K562 (cell line): ENCODE measurements at regions not wholly inside any gene's neighbourhood (a gene's known extent, or its start where the extent isn't known, plus 50 kb on each side); places are given as distances from the start of the nearest gene placed in this dataset.

ENCODE experiments used
- BRD4 ChIP-seq: fragments of 200-600 bp; sonication (generic); IDR thresholded peaks from 2 replicates; pipeline ENCODE4 v1.6.1; 2017; ENCODE audit warnings: inconsistent platforms
- DDX20 ChIP-seq: fragments of 450-650 bp; IDR thresholded peaks from 2 replicates; pipeline ENCODE4 v1.6.1; 2016; ENCODE audit warnings: missing genetic modification characterization, low read depth, mild to moderate bottlenecking, missing compliant biosample characterization, moderate library complexity
- E2F3 ChIP-seq: fragments of 250-450 bp; sonication (Bioruptor Pico); IDR thresholded peaks from 2 replicates; pipeline ENCODE4 v1.4.0; 2020; ENCODE audit warnings: mild to moderate bottlenecking
- ELF1 ChIP-seq: fragments of 200-800 bp; sonication (Bioruptor generic); IDR thresholded peaks from 2 replicates; pipeline ENCODE4 v1.6.1; 2016; ENCODE audit warnings: missing genetic modification characterization, missing compliant biosample characterization
- ELK3 ChIP-seq: fragments of 450-650 bp; formaldehyde crosslinking; IDR thresholded peaks from 2 replicates; pipeline ENCODE4 v1.4.0; 2020; ENCODE audit warnings: mild to moderate bottlenecking
- GABPB2 ChIP-seq: fragments of 250-450 bp; sonication (Bioruptor Pico); conservative IDR thresholded peaks from 2 replicates; pipeline ENCODE4 v1.5.1; 2021; ENCODE audit warnings: mild to moderate bottlenecking
- HCFC1 ChIP-seq: IDR thresholded peaks from 2 replicates; pipeline ENCODE4 v1.6.1; 2012; ENCODE audit warnings: low read depth, low read length, improper control_type of control experiment
- HDGF ChIP-seq: fragments of 450-650 bp; IDR thresholded peaks from 2 replicates; pipeline ENCODE4 v1.6.1; 2016
- HEY1 ChIP-seq: fragments of 250-450 bp; sonication (Bioruptor Pico); IDR thresholded peaks from 2 replicates; pipeline ENCODE4 v1.5.0; 2020; ENCODE audit warnings: mild to moderate bottlenecking, moderate library complexity, borderline replicate concordance
- KAT2B ChIP-seq: IDR thresholded peaks from one replicate; pipeline ENCODE4 v1.6.1; 2012; ENCODE audit warnings: low read depth, mild to moderate bottlenecking, control low read depth, inconsistent platforms, low read length, moderate library complexity
- MBD1 ChIP-seq: fragments of 250-450 bp; sonication (Bioruptor Pico); IDR thresholded peaks from 2 replicates; pipeline ENCODE4 v1.8.0; 2022; ENCODE audit warnings: inconsistent platforms
- PML ChIP-seq: IDR thresholded peaks from 2 replicates; pipeline ENCODE4 v1.6.1; 2012; ENCODE audit warnings: low read length, inconsistent platforms
- RFX1 ChIP-seq: fragments of 450-650 bp; IDR thresholded peaks from 2 replicates; pipeline ENCODE4 v1.6.1; 2016; ENCODE audit warnings: mild to moderate bottlenecking, moderate library complexity
- SMARCA4 ChIP-seq: fragments of 450-650 bp; IDR thresholded peaks from 2 replicates; pipeline ENCODE4 v1.6.1; 2016
- SPI1 ChIP-seq: IDR thresholded peaks from 2 replicates; pipeline ENCODE4 v1.6.1; 2011; ENCODE audit warnings: low read depth, low read length, control low read depth, borderline replicate concordance
- THRA ChIP-seq: fragments of 450-650 bp; IDR thresholded peaks from 2 replicates; pipeline ENCODE4 v1.6.1; 2017; ENCODE audit warnings: mild to moderate bottlenecking, moderate library complexity
- XRCC4 ChIP-seq: IDR thresholded peaks from one replicate; pipeline ENCODE4 v1.6.1; 2011; ENCODE audit not compliant: insufficient read depth, insufficient read length; ENCODE audit errors: extremely low read depth
- YBX1 ChIP-seq: fragments of 450-650 bp; IDR thresholded peaks from 2 replicates; pipeline ENCODE4 v1.7.1; 2016; ENCODE audit warnings: mild to moderate bottlenecking
- ZFP30 ChIP-seq: fragments of 250-450 bp; sonication (Bioruptor Pico); IDR thresholded peaks from 2 replicates; pipeline ENCODE4 v1.8.0; 2022; ENCODE audit warnings: moderate library complexity, mild to moderate bottlenecking, inconsistent platforms, borderline replicate concordance
- ZNF143 ChIP-seq: sonication (generic); formaldehyde crosslinking; IDR thresholded peaks from 2 replicates; pipeline ENCODE4 v1.9.0; 2022; ENCODE audit warnings: mild to moderate bottlenecking, missing genetic modification reagents
- ZNF395 ChIP-seq: fragments of 200-800 bp; sonication (Bioruptor generic); IDR thresholded peaks from 2 replicates; pipeline ENCODE4 v1.6.1; 2017; ENCODE audit warnings: missing genetic modification characterization, missing compliant biosample characterization
- ZNF644 ChIP-seq: fragments of 200-800 bp; sonication (Bioruptor generic); IDR thresholded peaks from 2 replicates; pipeline ENCODE4 v1.6.1; 2016; ENCODE audit warnings: low read depth, missing genetic modification characterization, missing compliant biosample characterization
- ZNF79 ChIP-seq: fragments of 250-450 bp; sonication (Bioruptor Pico); IDR thresholded peaks from 2 replicates; pipeline ENCODE4 v1.4.0; 2020; ENCODE audit warnings: low read depth, mild to moderate bottlenecking, moderate library complexity
- ZSCAN32 ChIP-seq: fragments of 450-650 bp; formaldehyde crosslinking; IDR thresholded peaks from 2 replicates; pipeline ENCODE4 v1.4.0; 2020; ENCODE audit warnings: mild to moderate bottlenecking, moderate library complexity

GRCh38 chr7:87003872-87004798 is 55.3 kb downstream of the ELAPOR2 start (continued):
- TF ChIP-seq KAT2B (no peak), GABPB2 (CRISPR knock-in tag) (no peak), E2F3 (no peak), ZNF395 (CRISPR knock-in tag) (0 out of 2 replicates have a peak, but pooled peaks have one; percentile 17), SMARCA4 (peak; percentile 62), ZFP30 (no peak), ZNF644 (tag) (no peak; the same call in 1 of the 2 replicates), HDGF (no peak), ELF1 (tag) (peak; percentile 42; the same call in 1 of the 2 replicates), THRA (no peak), HCFC1 (no peak), ZNF79 (no peak), PML (no peak; the same call in 1 of the 2 replicates), SPI1 (no peak; the same call in 1 of the 2 replicates), MBD1 (CRISPR knock-in tag) (no peak), HEY1 (CRISPR knock-in tag) (0 out of 2 replicates have a peak, but pooled peaks have one; percentile 35), RFX1 (no peak), ZNF143 (CRISPR knock-in tag) (no peak), DDX20 (tag) (no peak), ZSCAN32 (no peak), BRD4 (no peak), ELK3 (CRISPR knock-in tag) (no peak), XRCC4 (no peak), YBX1 (no peak)
